ENCODE measurements at regions not wholly inside any gene's neighbourhood (a gene's known extent, or its start where the extent isn't known, plus 50 kb on each side); places are given as distances from the start of the nearest gene placed in this dataset.

DNA sequence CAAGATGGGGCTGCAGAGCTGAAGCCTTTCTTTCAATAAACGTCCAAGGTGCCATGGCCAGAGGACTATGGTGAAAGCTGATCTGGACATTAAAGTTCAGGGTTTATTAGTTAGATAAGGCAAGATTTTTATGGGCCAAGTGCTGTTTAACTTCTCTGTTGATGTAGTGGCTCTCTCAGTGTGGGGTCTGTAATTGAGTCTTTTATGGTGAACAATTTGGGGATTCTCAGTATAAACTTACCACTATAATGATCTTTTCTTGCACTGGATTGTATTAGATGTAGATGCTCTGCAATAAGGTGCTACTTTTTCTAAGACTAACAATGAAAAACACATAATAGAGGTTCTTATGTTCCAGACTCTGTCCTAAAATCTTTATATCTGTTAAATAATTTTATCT lies 190.1 kb upstream of the KLF12 start:
- CTCF ChIA-PET: no interaction called here
- TF ChIP-seq TCF7L2 (IDR thresholded peaks at IDR 0.05; ENCODE audit: low read depth, low read length): no peak
- TF ChIP-seq, protein P1, sequence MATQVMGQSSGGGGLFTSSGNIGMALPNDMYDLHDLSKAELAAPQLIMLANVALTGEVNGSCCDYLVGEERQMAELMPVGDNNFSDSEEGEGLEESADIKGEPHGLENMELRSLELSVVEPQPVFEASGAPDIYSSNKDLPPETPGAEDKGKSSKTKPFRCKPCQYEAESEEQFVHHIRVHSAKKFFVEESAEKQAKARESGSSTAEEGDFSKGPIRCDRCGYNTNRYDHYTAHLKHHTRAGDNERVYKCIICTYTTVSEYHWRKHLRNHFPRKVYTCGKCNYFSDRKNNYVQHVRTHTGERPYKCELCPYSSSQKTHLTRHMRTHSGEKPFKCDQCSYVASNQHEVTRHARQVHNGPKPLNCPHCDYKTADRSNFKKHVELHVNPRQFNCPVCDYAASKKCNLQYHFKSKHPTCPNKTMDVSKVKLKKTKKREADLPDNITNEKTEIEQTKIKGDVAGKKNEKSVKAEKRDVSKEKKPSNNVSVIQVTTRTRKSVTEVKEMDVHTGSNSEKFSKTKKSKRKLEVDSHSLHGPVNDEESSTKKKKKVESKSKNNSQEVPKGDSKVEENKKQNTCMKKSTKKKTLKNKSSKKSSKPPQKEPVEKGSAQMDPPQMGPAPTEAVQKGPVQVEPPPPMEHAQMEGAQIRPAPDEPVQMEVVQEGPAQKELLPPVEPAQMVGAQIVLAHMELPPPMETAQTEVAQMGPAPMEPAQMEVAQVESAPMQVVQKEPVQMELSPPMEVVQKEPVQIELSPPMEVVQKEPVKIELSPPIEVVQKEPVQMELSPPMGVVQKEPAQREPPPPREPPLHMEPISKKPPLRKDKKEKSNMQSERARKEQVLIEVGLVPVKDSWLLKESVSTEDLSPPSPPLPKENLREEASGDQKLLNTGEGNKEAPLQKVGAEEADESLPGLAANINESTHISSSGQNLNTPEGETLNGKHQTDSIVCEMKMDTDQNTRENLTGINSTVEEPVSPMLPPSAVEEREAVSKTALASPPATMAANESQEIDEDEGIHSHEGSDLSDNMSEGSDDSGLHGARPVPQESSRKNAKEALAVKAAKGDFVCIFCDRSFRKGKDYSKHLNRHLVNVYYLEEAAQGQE (IDR thresholded peaks at IDR 0.05; ENCODE audit: insufficient read depth in 1 of 2, low read depth in 2 of 2, low read length in 1 of 2): no peak
- no peak for TF ChIP-seq CTCF (IDR thresholded peaks at IDR 0.05)
- TF ChIP-seq SIN3A (IDR thresholded peaks at IDR 0.05; ENCODE audit: borderline replicate concordance, insufficient read depth, low read depth, low read length): no peak
- no peak for TF ChIP-seq POLR2AphosphoS5 (IDR thresholded peaks at IDR 0.05; ENCODE audit: low read depth, low read length)
- BruUV-seq (replicated peaks): no TSS peak
- in situ Hi-C loops (cut with HindIII; ENCODE audit: low pct_unique_long_range_greater_than_20kb, low sequenced_read_pairs): no loop called here
- Histone ChIP-seq H3K36me3 (ENCODE audit: control insufficient read depth, insufficient read depth, low read length) (no peaks in the 10 kb centered on the region), H3K27me3 (ENCODE audit: control insufficient read depth, insufficient read depth, low read length) (no peaks in the 10 kb centered on the region), H3K9me3 (ENCODE audit: control insufficient read depth, insufficient read depth, low read depth, low read length) (no peaks in the 10 kb centered on the region), H3K27ac (ENCODE audit: low read length) (no peak overlapping the region), H3K4me3 (ENCODE audit: low read depth in 2 of 2, low read length in 2 of 2) (no peak overlapping the region), H3K4me1 (ENCODE audit: control insufficient read depth, insufficient read depth, low read length) (no peaks in the 10 kb centered on the region)
- ATAC-seq: no peak
- POLR2A ChIA-PET: no interaction called here
- DNase-seq (ENCODE audit: low read depth, low spot score): no peak
- intact Hi-C loops (cut with micrococcal nuclease; ENCODE audit: unreplicated experiment): no loop called here

- DNase-seq (ENCODE audit: low read depth, low spot score) (no peak), ATAC-seq (no peak)
- intact Hi-C loops (cut with micrococcal nuclease; ENCODE audit: unreplicated experiment): no loop called here
- Histone ChIP-seq H3K27ac (ENCODE audit: low read length) (no peak overlapping the region), H3K4me1 (ENCODE audit: control insufficient read depth, insufficient read depth, low read length) (no peaks in the 10 kb centered on the region), H3K27me3 (ENCODE audit: control insufficient read depth, insufficient read depth, low read length) (no peaks in the 10 kb centered on the region), H3K9me3 (ENCODE audit: control insufficient read depth, insufficient read depth, low read depth, low read length) (no peaks in the 10 kb centered on the region), H3K36me3 (ENCODE audit: control insufficient read depth, insufficient read depth, low read length) (no peaks in the 10 kb centered on the region), H3K4me3 (ENCODE audit: low read depth in 2 of 2, low read length in 2 of 2) (no peak overlapping the region)
- in situ Hi-C loops (cut with HindIII; ENCODE audit: low pct_unique_long_range_greater_than_20kb, low sequenced_read_pairs): no loop called here
- ChIA-PET CTCF (no interaction called here), POLR2A (no interaction called here)
- TF ChIP-seq, protein P1 (IDR thresholded peaks at IDR 0.05; ENCODE audit: insufficient read depth in 1 of 2, low read depth in 2 of 2, low read length in 1 of 2): no peak
- TF ChIP-seq SIN3A (IDR thresholded peaks at IDR 0.05; ENCODE audit: borderline replicate concordance, insufficient read depth, low read depth, low read length): no peak
- no peak for TF ChIP-seq TCF7L2 (IDR thresholded peaks at IDR 0.05; ENCODE audit: low read depth, low read length)
- no peak for TF ChIP-seq POLR2AphosphoS5 (IDR thresholded peaks at IDR 0.05; ENCODE audit: low read depth, low read length)
- no peak for TF ChIP-seq CTCF (IDR thresholded peaks at IDR 0.05)
- BruUV-seq (replicated peaks): no TSS peak
Observed at GRCh38 chr13:74322562-74322961, 188.4 kb upstream of the KLF12 start.

Data from Panc1 (cell line).